ENCODE measurements at regions not wholly inside any gene's neighbourhood (a gene's known extent, or its start where the extent isn't known, plus 50 kb on each side); places are given as distances from the start of the nearest gene placed in this dataset.

DNA sequence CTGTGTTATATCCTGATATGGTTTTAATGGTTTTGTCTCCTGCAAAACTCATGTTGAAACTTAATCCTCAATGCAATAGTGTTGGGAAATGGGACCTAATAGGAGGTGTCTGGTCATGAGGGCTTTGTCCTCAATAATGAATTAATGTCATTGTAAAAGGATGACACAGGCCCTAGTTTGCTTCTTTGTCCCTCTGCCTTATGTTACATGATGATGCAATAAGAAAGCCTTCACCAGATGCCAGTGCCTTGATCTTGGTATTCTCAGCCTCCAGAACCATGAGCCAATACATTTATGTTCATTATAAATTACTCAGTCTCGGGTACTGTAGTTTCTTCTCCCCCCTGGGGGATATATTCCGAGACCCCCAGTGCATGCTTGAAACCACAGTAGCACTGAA lies 1247.4 kb upstream of the SORCS1 start:
- in situ Hi-C loops (cut with MboI; ENCODE audit: low sequenced_read_pairs) (no loop called here), dilution Hi-C loops (cut with HindIII; ENCODE audit: low sequenced_read_pairs, unreplicated experiment) (no loop called here)
- WGBS, 2 experiments (ENCODE audit: extremely low coverage in 2 of 2, insufficient read length in 1 of 2) = no CpG with 5 or more reads among the region's 2 CpGs

More for the DNA sequence above, 1247.4 kb upstream of the SORCS1 start:
- no TSS peak for BruUV-seq (replicated peaks)
- H3K14ac ChIP-seq (replicated peaks; ENCODE audit: low read depth, low read length) = no peak overlapping the region
- intact Hi-C loops (cut with micrococcal nuclease) = no loop called here
- ChIA-PET POLR2A (ENCODE audit: unreplicated experiment) (no interaction called here), CTCF (no interaction called here)
- no peak overlapping the region for H3K27ac ChIP-seq (ENCODE audit: insufficient read depth, low read length)
- no peak overlapping the region for H2BK20ac ChIP-seq (ENCODE audit: low read depth, low read length)
- no peak overlapping the region for H2BK5ac ChIP-seq (ENCODE audit: low read depth, low read length, poor library complexity, severe bottlenecking)
- no peak overlapping the region for H2BK15ac ChIP-seq (ENCODE audit: low read depth, low read length)
- H3K4me2 ChIP-seq (ENCODE audit: low read depth, low read length) = no peak overlapping the region
- H2AK9ac ChIP-seq (replicated peaks; ENCODE audit: low read depth, low read length, poor library complexity) = no peak overlapping the region
- no peak overlapping the region for H2BK120ac ChIP-seq (ENCODE audit: low read depth, low read length)
- DNase-seq (no peak), ATAC-seq (ENCODE audit: low read depth) (no peak)
- no peaks in the 10 kb centered on the region for H3K9me1 ChIP-seq (ENCODE audit: insufficient read depth, low read length)
- H3K79me1 ChIP-seq (ENCODE audit: low read depth in 1 of 2, low read length in 2 of 2) = no peaks in the 10 kb centered on the region
- H3K9me3 ChIP-seq (ENCODE audit: control insufficient read depth, insufficient read depth, low read length) = no peaks in the 10 kb centered on the region
- H4K8ac ChIP-seq (ENCODE audit: low read depth in 2 of 2, low read length in 2 of 2) = no peak overlapping the region
- no peak overlapping the region for H3K18ac ChIP-seq (ENCODE audit: low read depth, low read length)
- no peak overlapping the region for H2AK5ac ChIP-seq (ENCODE audit: low read depth, low read length)
- no peak overlapping the region for H3K4ac ChIP-seq (ENCODE audit: low read depth, low read length)
- no peak overlapping the region for H3K9ac ChIP-seq (ENCODE audit: low read depth, low read length)
- no peaks in the 10 kb centered on the region for H3K27me3 ChIP-seq (ENCODE audit: control insufficient read depth, insufficient read depth, low read length)
- no peak for TF ChIP-seq POLR2A (IDR thresholded peaks at IDR 0.05; ENCODE audit: low read depth, low read length)
- peak; percentile 39; the same call in 1 of the 2 replicates for TF ChIP-seq CEBPB (IDR thresholded peaks at IDR 0.05; ENCODE audit: low read depth, low read length)
- no peaks in the 10 kb centered on the region for H3K4me1 ChIP-seq (ENCODE audit: control insufficient read depth, insufficient read depth, low read length)
- H2AFZ ChIP-seq (replicated peaks; ENCODE audit: low read length, poor library complexity) = no peak overlapping the region
- H3K23ac ChIP-seq (ENCODE audit: low read depth, low read length) = no peak overlapping the region
- H3K36me3 ChIP-seq (ENCODE audit: control insufficient read depth, insufficient read depth, low read length) = no peaks in the 10 kb centered on the region
- H4K5ac ChIP-seq (ENCODE audit: low read depth, low read length) = no peak overlapping the region
- H4K91ac ChIP-seq (ENCODE audit: insufficient read depth, low read depth, low read length) = no peak overlapping the region
- H3K56ac ChIP-seq (ENCODE audit: extremely low read depth, insufficient read depth, low read length) = no peak overlapping the region
- H3K4me3 ChIP-seq (ENCODE audit: insufficient read depth, low read depth, low read length) = no peak overlapping the region
- H4K20me1 ChIP-seq (ENCODE audit: insufficient read depth, low read length) = no peaks in the 10 kb centered on the region

Measured in IMR-90 (cell line).